Tongue (tissue), 1 donor: ENCODE measurements at regions not wholly inside any gene's neighbourhood (a gene's known extent, or its start where the extent isn't known, plus 50 kb on each side); places are given as distances from the start of the nearest gene placed in this dataset.
A peak's percentile ranks its signal among the peaks of the same experiment; 100 is the strongest.
"Not testable (repeated sequence)": the region's sequence is repeated elsewhere in the genome, so short reads cannot be mapped to it uniquely, and the experiment has no call there.

Experiments
- DNase-seq: peaks from one replicate; pipeline ENCODE4 v3.0.0-alpha.2; 2015

GRCh38 chr2:131753640-131754561, 226.2 kb downstream of the CCDC74A start:
- DNase-seq: no peak

DNA sequence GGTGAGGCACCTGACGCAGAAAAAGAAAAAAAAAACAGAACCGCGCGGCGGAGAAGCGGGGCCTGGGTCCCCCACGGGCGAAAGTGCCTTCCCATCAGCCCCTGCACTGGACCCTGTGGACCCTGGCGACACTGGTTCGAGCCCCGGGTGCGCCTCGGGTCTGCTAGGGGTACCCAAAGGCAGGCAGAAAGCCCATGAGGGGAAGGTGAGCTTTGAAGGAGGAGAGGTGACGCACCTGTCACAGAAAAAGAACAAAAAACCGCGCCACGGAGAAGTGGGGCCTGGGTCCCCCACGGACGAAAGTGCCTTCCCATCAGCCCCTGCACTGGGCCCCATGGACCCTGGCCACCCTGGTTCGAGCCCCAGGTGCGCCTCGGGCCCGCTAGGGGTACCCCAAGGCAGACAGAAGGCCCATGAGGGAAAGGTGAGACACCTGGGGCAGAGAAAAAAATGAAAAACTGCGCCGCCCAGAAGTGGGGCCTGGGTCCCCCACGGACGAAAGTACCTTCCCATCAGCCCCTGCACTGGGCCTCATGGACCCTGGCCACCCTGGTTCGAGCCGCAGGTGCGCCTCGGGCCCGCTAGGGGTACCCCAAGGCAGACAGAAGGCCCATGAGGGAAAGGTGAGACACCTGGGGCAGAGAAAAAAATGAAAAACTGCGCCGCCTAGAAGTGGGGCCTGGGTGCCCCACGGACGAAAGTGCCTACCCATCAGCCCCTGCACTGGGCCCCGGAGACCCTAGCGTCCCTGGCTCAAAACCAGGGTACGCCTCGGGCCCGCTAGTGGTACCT, 227.4 kb downstream of the CCDC74A start:
- DNase-seq: no peak

DNA sequence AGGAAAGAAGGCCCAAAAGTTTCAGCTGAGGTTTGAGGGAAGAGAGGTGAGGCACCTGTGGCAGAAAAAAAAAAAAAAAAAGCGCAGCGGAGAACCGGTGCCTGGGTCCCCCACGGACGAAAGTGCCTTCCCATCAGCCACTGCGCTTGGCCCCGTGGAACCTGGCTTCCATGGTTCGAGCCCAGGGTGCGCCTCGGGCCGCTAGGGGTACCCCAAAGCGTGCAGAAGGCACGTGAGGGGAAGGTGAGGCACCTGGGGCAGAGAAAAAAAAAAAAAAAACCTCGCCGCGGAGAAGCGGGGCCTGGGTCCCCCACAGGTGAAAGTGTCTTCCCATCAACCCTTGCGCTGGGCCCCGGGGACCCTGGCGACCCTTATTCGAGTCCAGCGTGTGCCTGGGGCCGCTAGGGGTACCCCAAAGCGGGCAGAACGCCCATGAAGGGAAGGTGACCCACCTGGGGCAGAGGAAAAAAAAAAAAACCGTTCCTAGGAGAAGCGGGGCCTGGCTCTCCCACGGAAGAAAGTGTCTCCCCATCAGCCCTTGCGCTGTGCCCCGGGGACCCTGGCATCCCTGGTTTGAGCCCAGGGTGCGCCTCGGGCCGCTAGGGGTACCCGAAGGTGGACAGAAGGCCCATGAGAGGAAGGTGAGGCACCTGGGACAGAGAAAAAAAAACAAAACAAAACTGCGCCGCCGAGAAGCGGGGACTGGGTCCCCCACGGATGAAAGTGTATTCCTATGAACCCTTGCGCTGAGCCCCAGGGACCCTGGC, 228.6 kb downstream of the CCDC74A start:
- no peak for DNase-seq

DNA sequence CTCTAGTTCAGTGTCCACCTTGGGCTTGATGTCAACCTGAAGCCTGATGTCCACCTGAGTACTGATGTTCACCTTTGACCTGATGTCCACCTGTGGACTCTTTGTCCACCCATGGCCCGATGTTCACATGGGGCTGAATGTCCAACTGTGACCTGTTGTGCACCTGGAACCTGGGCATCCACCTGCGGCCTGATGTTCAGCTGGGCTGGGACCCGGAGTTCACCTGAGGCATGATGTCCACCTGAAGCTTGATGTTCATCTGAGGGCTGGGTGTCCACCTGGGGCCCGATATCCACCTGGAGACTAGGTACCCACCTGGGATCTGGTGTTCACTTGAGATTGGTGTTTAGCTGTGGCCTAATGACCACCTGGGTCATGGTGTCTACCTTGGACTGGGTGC, 231.3 kb downstream of the CCDC74A start:
- DNase-seq: not testable (repeated sequence)

- not testable (repeated sequence) for DNase-seq
Measured at GRCh38 chr2:131774955-131775555, 247.4 kb downstream of the CCDC74A start.

GRCh38 chr2:131775903-131776506, 248.3 kb downstream of the CCDC74A start:
- DNase-seq: not testable (repeated sequence)

DNA sequence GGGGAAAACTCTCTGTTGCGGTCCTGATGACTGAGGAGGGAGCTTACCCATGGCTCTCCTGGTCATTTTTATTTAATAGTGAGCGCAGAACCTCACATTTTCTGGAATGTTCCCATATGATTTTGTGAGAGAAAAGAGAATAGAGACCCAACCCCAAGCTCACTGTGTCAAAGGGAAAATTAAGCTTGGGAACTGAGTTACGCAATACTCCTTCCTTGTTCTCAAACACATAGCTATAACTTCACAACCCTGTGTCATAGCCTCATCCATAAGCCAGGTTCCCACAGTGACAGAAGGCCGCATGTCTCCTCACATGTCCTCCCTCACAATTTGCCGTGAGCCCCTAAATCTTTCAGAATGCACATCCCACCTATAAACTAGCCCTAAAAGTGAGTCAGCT, 252.8 kb downstream of the CCDC74A start:
- not testable (repeated sequence) for DNase-seq

DNA sequence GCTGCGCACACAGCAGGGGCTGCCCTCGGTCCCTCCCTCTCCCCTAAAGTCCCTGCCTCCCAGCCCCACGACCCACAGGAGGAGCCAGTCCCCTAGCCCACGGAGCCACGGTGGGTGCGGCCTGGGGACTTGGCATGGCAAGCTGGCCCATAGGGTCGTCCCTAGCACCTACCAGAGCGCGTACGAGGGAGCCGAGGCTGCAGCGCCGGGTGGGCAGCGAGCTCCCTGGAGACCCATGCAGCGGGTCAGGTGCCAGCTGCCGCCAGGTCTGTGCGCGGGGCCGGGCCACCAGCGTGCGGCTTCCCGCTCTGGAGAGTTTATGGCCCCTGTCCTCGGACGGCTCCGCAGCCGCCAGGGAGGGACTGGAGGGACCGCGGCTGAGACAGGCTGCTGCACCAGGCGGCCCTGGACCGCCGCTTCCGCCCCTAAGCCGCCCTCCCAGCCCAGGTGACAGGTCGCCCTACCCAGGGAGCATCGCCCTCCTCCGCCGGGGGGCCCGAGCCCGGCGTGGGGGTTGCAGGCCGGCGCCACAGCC, 273.6 kb downstream of the CCDC74A start:
- no peak for DNase-seq

GRCh38 chr2:131801745-131802350, 274.2 kb downstream of the CCDC74A start:
- DNase-seq: peak; percentile 81

DNA sequence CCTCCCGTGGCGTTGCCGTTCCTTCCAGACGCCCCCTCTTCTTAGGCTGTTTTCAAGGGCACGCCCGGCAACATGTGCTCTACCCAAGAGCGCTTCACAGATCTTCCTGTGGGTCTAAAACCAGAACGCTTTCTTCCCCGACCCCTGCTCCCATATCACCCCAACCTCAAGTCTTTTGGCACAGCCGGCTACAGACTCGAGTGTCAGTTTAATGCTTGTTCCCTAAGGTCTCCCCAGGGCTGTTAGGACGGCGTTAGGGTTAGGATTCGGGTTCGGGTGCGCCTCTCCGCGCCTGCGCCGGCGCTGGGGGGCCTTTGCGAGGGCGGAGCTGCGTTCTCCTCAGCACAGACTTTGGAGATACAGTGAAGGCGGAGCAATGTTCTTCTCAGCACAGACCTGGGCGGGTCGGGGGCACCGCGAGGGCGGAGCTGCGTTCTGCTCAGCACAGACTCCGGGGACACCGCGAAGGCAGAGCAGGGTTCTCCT, 274.7 kb downstream of the CCDC74A start:
- DNase-seq: peak; percentile 45

DNA sequence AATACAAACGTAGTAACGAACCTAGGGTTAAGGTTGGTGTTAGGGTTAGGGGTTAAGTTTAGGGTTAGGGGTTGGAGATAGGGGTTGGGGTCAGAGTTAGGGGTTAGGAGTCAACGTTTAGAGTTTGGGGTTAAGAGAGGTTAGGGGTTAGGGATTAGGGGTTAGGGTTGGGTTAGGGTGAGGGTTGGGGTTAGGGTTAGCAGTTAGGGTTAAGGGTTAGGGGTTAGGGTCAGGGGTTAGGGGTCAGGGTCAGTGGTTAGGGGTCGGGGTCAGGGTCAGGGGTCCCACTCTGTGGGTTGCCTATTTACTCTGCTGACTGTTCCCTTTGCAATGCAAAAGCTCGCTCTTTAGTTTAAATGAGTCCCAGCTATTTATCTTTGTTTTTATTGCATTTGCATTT, 275.5 kb downstream of the CCDC74A start:
- not testable (repeated sequence) for DNase-seq

GRCh38 chr2:131812605-131813004, 284.9 kb downstream of the CCDC74A start:
- DNase-seq: not testable (repeated sequence)

DNA sequence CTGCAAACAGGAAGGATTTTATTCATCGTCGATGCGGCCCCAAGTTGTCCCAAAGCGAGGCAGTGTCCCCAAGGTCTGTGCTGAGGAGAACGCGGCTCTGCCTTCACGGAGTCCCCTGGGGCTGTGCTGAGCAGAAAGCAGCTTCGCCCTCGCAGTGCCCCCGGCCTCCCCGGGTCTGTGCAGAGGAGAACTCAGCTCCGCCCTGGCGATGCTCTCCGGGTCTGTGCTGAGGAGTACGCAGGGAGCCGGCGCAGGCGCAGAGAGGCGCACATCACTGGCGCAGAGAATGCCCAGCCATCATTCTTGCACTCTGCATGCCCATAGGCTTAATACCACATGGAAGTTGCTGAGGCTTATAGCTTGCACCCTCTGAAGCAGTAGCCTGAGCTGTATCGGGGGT, 285.7 kb downstream of the CCDC74A start:
- DNase-seq: not testable (repeated sequence)

DNA sequence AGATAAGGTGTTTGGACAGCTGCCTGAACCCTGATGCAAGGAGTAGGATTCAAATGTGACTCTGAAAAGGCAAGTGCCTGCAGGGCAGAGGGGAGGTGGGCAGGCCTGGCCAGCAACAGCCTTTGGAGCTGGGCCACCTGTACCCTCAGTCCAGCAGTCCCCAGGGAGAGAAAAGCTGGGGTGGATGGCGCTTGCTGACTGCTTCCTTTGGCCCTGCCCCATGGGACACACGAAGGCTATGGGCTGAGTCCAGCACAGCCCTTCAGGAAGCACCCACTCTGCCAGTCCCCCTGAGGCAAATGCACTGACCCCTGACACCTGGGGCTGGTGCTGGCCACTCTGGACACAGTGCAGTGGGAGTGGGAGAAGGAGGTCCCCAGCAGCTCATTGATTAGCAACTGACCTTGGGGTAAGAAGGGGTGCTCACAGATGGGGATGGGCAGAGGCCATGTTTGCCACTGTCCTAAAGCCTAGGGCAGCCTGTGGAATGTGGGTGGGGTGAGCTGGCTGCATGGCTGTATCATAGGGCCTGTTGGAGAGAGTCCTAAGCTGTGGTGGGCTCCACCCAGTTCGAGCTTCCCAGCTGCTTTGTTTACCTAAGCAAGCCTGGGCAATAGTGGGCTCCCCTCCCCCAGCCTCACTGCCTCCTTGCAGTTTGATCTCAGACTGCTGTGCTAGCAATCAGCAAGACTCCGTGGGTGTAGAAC, 290.7 kb downstream of the CCDC74A start:
- not testable (repeated sequence) for DNase-seq

DNA sequence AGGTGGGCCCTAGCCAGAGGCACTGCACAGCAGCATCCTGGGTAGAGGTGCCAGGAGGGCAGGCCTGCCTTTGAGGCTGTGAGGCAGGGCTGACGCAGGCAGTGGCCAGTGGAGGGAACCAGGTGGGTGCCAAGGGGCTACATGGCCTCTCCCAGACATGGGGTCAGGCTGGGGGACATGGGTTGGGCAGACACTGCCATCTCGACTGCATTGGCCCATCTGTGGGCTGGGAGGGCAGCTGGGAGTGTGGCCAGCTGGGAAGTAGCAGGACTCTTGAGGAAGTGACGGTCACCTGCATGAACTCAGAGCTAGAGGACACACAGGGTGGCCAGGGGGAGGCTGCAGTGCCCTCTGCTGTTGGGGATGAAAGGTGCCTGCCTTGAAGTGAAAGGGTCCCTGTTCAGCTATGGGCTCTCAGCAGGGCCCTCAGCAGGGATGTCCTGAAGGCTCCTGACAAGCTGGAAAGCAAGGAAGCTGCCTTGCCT, 294.6 kb downstream of the CCDC74A start:
- DNase-seq: not testable (repeated sequence)

- not testable (repeated sequence) for DNase-seq
Measured at GRCh38 chr2:131823058-131823457, 295.4 kb downstream of the CCDC74A start.

DNA sequence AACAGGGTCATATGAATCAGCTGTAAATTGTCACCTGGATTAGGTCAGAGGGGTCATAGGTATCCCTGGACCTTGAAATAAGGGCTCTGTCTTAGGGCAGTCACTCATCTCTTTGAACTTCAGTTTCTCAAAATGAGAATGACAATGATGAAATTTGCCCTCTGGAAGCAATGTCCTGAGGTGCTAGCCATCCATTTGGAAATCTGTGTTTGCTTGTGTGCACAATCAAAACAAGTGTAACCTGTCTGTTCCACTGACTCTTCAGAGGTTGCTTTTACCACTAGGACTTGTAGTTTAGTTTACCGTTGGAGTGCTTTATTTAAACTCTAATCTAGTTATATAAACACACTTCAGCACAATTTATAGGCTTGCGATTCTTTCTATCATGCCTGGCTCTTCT, 297.3 kb downstream of the CCDC74A start:
- not testable (repeated sequence) for DNase-seq

DNA sequence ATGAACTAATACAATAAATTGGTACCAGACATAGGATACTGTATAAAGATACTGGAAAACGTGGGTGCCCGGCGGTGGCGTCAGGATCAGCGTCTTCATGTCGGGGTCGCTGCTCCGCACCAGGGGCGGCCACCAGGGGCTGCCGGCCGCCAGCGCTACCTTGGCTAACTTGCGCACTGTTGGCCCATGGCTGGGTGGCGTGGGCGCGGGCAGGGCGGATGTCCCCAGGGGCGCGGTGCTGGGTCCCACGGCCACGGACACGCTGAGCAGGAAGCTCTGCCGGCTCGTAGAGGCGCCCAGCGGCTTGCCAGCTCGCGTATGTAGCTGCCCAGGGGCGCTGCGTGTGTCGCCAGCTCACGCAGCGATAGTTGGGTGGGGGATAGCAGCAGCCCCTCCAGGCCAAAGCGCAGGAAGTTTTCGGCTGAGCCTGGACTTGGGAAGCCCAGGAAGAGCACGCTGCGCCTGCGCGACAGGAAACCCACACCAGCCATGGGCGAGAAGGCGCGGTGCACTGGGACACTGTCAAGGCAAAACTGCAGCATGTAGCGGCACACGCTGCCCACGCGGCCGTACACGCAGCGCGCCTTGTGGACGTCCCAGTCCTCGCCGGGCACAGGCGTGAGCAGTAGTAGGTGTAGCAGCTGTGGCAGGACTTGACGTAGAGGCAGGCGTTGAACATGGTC, 299.9 kb downstream of the CCDC74A start:
- DNase-seq: no peak

DNA sequence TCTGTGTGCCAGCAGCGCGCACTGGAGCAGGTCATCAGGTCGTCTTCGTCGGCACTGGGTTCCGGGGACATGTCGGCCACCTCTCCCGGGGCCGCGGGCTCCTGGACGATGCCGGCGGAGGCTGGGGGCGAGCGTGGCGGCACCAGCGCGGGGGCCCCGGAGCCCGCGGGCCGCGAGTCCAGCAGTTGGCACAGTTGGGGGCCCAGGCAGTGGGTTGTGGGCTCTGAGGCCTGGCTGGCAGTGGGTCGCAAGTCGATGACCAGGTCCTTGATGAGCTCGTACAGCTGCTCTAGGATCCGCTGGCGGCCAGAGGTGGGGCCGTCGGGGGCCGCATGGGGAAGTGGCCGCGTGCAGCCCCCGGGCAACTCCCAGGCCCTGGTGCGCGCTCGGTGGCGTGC, 300.5 kb downstream of the CCDC74A start:
- DNase-seq: no peak
